ENCODE measurements at regions not wholly inside any gene's neighbourhood (a gene's known extent, or its start where the extent isn't known, plus 50 kb on each side); places are given as distances from the start of the nearest gene placed in this dataset.

GRCh38 chr18:55031576-55031975 is 72.3 kb upstream of the CCDC68 start:
- H3K36me3 Mint-ChIP-seq = no peaks in the 10 kb centered on the region
- Histone ChIP-seq H2AFZ (replicated peaks) (no peak overlapping the region), H3K9ac (no peak overlapping the region), H3K9me3 (ENCODE audit: low read depth) (no peaks in the 10 kb centered on the region), H3K27ac (no peak overlapping the region), H3K79me2 (ENCODE audit: low read depth) (no peaks in the 10 kb centered on the region), H4K20me1 (ENCODE audit: low read depth) (no peaks in the 10 kb centered on the region), H3K27me3 (no peaks in the 10 kb centered on the region), H3K4me2 (no peak overlapping the region), H3K4me3 (no peak overlapping the region), H3K36me3 (no peaks in the 10 kb centered on the region), H3K4me1 (no peaks in the 10 kb centered on the region), H3F3A (ENCODE audit: low read depth) (no peaks in the 10 kb centered on the region)
- H3K4me1 Mint-ChIP-seq = no peaks in the 10 kb centered on the region
- no peak overlapping the region for H3K4me3 Mint-ChIP-seq
- no peak for DNase-seq (ENCODE audit: low spot score)
- no peak overlapping the region for H3K27ac Mint-ChIP-seq
- no peaks in the 10 kb centered on the region for H3K27me3 Mint-ChIP-seq (ENCODE audit: insufficient read depth, low read depth)
- TF ChIP-seq EZH2phosphoT487 (IDR thresholded peaks at IDR 0.05) (no peak), EZH2 (IDR thresholded peaks at IDR 0.05) (no peak), CTCF (IDR thresholded peaks at IDR 0.05) (no peak)
- no peaks in the 10 kb centered on the region for H3K9me3 Mint-ChIP-seq

DNA sequence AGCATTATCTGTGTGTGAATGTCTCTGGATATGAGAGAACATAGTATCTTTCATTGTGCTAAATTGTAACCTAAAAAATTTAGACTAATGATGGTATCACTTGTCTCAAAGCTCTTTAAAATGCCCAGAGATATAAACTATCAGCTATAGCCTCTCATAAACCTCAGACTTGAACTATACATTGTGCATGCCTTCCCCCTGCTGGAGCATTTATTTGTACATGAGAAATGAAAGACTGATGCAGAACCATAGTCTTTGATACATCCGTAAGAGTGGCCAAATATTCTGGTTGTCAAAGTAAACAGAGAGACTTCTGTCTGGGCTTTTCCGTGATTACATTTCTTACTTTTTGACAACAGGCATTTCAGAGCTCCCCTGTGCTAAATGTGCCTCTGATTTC is 71.9 kb upstream of the CCDC68 start:
- H3F3A ChIP-seq (ENCODE audit: low read depth) = no peaks in the 10 kb centered on the region
- no peak overlapping the region for H3K9ac ChIP-seq
- H3K27ac Mint-ChIP-seq = no peak overlapping the region
- H2AFZ ChIP-seq (replicated peaks) = no peak overlapping the region
- TF ChIP-seq EZH2 (IDR thresholded peaks at IDR 0.05) = no peak
- H3K27me3 Mint-ChIP-seq (ENCODE audit: insufficient read depth, low read depth) = no peaks in the 10 kb centered on the region
- H3K4me3 Mint-ChIP-seq = no peak overlapping the region
- H4K20me1 ChIP-seq (ENCODE audit: low read depth) = no peaks in the 10 kb centered on the region
- no peaks in the 10 kb centered on the region for H3K36me3 Mint-ChIP-seq
- H3K4me3 ChIP-seq = no peak overlapping the region
- H3K4me1 ChIP-seq = no peaks in the 10 kb centered on the region
- no peak for DNase-seq (ENCODE audit: low spot score)
- no peaks in the 10 kb centered on the region for H3K36me3 ChIP-seq
- no peaks in the 10 kb centered on the region for H3K79me2 ChIP-seq (ENCODE audit: low read depth)
- H3K9me3 ChIP-seq (ENCODE audit: low read depth) = no peaks in the 10 kb centered on the region
- no peak overlapping the region for H3K27ac ChIP-seq
- H3K4me1 Mint-ChIP-seq = no peaks in the 10 kb centered on the region
- H3K27me3 ChIP-seq = no peaks in the 10 kb centered on the region
- H3K4me2 ChIP-seq = no peak overlapping the region
- H3K9me3 Mint-ChIP-seq = no peaks in the 10 kb centered on the region

DNA sequence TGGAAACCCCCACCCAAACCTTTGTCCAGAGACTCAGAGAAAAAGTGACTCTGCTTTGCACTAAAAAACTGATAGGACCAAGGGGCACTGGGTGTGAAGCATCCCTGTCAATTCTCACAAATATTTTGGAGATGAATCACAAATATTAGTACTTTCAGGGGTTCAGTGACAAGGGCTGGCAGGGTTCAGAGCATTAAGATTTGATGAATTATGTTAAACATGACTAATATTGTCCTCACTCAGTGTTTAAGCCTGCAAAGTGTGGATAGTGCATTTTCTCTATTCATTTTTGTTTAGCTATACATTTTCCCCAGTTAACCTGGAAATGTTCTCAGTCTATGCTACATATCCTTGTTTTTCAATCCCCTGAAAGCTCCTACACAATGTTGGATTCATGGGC is 65.3 kb upstream of the CCDC68 start:
- Histone ChIP-seq H3K4me3 (no peak overlapping the region), H3K4me2 (no peak overlapping the region), H3K9ac (no peak overlapping the region), H3K4me1 (no peaks in the 10 kb centered on the region), H2AFZ (replicated peaks) (no peak overlapping the region), H3K27ac (no peak overlapping the region), H3F3A (ENCODE audit: low read depth) (no peaks in the 10 kb centered on the region), H4K20me1 (ENCODE audit: low read depth) (no peaks in the 10 kb centered on the region), H3K9me3 (ENCODE audit: low read depth) (no peaks in the 10 kb centered on the region), H3K79me2 (ENCODE audit: low read depth) (no peaks in the 10 kb centered on the region), H3K27me3 (no peaks in the 10 kb centered on the region), H3K36me3 (no peaks in the 10 kb centered on the region)
- Mint-ChIP-seq H3K4me1 (no peaks in the 10 kb centered on the region), H3K27me3 (ENCODE audit: insufficient read depth, low read depth) (peaks cover 2% of the 10 kb centered on the region), H3K9me3 (no peaks in the 10 kb centered on the region), H3K4me3 (no peak overlapping the region), H3K36me3 (no peaks in the 10 kb centered on the region), H3K27ac (no peak overlapping the region)
- no peak for DNase-seq (ENCODE audit: low spot score)
- TF ChIP-seq EZH2 (IDR thresholded peaks at IDR 0.05) = no peak
- no peak for TF ChIP-seq EZH2phosphoT487 (IDR thresholded peaks at IDR 0.05)
- no peak for TF ChIP-seq CTCF (IDR thresholded peaks at IDR 0.05)

GRCh38 chr18:55018602-55019001 is 59.3 kb upstream of the CCDC68 start:
- Histone ChIP-seq H3F3A (ENCODE audit: low read depth) (no peaks in the 10 kb centered on the region), H3K27me3 (no peaks in the 10 kb centered on the region), H3K4me1 (no peaks in the 10 kb centered on the region), H3K4me3 (no peak overlapping the region), H4K20me1 (ENCODE audit: low read depth) (no peaks in the 10 kb centered on the region), H3K79me2 (ENCODE audit: low read depth) (no peaks in the 10 kb centered on the region), H3K4me2 (no peak overlapping the region), H3K9me3 (ENCODE audit: low read depth) (no peaks in the 10 kb centered on the region), H2AFZ (replicated peaks) (no peak overlapping the region), H3K36me3 (no peaks in the 10 kb centered on the region), H3K9ac (no peak overlapping the region), H3K27ac (no peak overlapping the region)
- Mint-ChIP-seq H3K4me1 (no peaks in the 10 kb centered on the region), H3K27me3 (ENCODE audit: insufficient read depth, low read depth) (peaks cover 2% of the 10 kb centered on the region), H3K36me3 (no peaks in the 10 kb centered on the region), H3K4me3 (no peak overlapping the region), H3K27ac (no peak overlapping the region), H3K9me3 (no peaks in the 10 kb centered on the region)
- TF ChIP-seq CTCF (IDR thresholded peaks at IDR 0.05) (no peak), EZH2 (IDR thresholded peaks at IDR 0.05) (no peak), EZH2phosphoT487 (IDR thresholded peaks at IDR 0.05) (no peak)
- DNase-seq (ENCODE audit: low spot score) = no peak

Measured in neural progenitor cell (in vitro differentiated cells).